HG03520 (cell line): ENCODE measurements at regions not wholly inside any gene's neighbourhood (a gene's known extent, or its start where the extent isn't known, plus 50 kb on each side); places are given as distances from the start of the nearest gene placed in this dataset.
"Not testable (repeated sequence)": the region's sequence is repeated elsewhere in the genome, so short reads cannot be mapped to it uniquely, and the experiment has no call there.

ENCODE experiments used
- ATAC-seq: cut with Tn5 transposase; IDR thresholded peaks from one replicate; pipeline ENCODE4 v1.9.1; 2021; ENCODE audit warnings: mild to moderate bottlenecking, moderate library complexity; ENCODE audit not compliant: unreplicated experiment

DNA sequence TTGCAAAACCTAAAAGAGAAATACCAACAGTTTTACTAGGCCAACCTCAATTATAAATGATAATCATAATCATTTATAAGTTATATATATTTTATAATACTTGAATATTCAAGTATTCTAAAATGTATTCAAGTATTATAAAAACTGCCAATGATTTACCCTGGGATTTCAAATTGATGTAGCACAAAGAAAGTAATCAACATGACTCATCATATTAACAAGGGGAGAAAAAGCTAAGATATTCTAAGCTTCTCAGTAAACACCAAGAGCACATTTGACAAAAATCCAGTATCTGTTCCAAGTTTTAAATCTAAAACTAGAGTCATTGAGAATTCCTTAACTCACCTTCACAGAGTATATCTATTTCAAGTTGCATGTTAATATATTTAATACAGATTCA is 56.1 kb downstream of the CAPZA3 start:
- ATAC-seq = no peak

DNA sequence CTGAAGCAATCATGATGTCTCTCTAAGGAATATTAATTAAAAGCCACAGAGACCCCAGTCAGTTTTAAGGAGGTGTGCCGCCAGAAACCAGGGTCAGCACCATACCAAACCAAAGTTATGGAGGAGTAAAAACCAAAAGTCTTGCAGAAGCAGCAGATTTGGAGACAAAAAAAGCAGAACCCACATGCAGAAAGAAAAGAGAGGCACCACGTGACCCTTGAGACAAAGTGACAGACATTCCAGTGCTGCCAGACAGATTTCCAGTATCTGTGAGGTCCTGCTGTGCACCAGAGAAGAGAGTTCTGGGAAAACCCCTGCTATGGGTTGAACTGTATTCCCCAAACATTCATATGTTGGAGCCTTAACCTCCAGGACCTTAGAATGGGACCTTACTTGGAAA is 59.7 kb downstream of the CAPZA3 start:
- ATAC-seq = no peak

DNA sequence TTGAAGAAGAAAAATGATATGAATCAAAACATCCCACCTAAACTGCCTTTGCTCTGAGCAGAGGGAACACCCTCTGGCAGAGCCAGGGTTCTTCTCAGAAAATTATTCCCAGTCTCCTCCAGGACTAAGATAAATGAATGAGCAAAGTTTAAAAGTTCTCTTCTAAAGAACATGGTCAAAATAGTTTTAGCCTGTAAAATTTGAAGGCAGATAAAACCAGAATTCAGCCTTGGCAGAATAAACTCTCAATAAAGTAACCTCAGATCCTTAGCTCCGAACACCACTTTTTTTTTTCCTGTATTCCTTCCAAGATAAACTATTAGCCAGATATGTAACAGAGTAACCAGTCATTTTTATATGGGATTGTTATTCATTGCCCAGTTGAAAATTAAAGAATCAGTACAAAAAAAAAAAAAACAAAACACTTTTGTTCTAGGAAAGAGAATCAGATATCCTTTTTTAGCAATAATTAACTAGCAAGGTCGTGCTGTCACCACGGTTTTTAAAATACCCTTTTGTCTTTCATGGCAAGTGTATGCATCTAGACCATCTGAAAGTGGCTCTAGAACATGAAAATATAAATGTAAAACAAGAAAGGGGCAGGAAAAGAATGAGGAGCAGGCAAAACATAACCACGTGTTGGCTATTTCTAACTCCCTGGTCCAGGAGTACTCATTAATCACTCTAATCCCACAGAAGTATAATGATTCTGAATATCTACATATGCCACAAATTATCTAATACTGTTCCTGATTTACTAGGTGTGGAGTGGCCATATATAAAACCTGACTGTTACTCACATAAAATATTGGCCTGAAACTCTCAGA is 60.8 kb downstream of the CAPZA3 start:
- no peak for ATAC-seq

DNA sequence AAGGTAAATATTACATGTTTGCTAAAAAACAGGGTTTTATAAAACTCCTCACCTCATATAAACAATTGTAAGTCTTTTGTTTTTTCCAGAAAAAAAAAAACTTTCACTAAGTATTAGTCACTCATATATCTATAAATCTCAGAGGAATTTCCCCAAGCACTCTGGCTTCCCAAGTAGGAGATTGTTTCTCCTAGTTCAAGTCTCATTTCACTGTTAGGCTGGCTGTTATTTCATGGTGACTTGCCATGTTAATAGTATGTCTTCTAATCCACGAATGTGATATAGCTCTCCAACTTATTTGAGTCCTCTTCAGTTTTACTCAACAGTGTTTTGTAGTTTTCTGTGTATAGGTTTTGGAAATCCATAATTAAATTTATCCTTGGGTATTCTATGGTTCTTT is 61.6 kb downstream of the CAPZA3 start:
- no peak for ATAC-seq

DNA sequence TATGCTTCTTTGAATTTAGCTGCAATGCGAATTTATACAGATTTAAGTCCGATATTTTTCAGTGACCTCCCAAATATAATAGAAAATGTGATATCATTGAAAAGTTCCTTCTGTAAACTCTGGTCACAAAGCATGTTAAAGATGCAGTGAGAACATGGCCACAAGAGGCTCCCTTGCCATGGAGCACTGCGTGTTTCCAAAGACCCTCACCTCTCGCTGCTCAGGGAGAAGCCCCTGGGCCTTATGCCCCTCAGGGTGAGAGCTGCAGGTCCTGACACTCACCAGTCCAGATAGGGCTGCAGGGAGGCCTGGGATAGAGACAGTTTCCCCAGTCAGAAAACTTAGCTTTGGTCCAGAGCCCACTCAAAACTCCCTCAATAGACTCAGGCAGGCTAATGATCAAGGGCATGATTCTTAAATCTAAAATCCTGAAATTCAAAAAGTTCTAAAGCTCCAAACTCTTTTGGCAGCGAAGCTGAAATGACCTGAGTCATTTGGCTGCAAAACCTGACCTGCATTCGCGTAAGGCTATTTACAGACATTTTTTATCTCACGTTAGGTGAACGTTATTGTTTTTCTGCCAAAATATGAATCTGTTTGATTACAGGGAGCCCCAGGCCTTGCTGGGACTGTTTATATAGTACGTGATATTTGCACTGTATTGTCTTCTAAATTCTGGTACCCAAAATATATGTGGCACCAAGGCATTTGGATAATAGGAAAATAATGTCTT is 67.8 kb downstream of the CAPZA3 start:
- ATAC-seq = no peak

DNA sequence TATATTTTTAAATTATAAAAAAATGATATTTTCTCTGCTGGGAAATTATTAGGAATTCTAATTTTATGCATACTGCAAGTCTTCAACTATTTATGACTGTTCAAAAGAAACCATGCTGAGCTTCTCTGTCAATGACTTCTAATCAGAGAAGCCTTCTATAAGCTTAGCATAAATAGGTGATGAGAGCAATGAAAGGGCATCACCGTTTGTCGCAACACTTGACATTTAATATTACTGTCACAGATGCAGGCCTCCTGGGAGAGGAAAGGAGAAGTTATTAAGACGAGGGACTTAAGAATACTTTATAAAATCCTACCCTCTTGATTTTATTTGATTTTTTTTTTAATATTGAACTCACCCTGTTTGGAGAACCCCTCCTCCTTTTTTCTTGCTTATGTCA is 69.8 kb downstream of the CAPZA3 start:
- no peak for ATAC-seq

DNA sequence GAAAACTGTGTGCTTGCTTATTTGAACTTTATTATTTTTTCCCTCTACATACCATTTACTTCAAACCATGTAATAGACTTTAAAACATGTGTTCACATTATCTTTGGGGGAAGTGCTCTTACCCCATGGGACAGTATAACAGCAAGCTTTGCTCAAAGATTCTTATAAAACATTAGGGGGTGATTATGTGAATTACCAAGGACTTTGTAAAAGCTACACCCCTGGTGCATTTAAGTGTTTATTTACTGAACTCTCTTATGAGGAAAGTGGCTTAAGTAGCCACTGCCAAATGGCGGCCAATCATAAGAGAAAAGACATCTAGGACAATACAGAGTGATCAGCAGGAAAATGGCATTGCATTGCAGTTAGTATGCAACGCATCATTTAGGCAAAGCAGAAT is 70.3 kb downstream of the CAPZA3 start:
- ATAC-seq = no peak

DNA sequence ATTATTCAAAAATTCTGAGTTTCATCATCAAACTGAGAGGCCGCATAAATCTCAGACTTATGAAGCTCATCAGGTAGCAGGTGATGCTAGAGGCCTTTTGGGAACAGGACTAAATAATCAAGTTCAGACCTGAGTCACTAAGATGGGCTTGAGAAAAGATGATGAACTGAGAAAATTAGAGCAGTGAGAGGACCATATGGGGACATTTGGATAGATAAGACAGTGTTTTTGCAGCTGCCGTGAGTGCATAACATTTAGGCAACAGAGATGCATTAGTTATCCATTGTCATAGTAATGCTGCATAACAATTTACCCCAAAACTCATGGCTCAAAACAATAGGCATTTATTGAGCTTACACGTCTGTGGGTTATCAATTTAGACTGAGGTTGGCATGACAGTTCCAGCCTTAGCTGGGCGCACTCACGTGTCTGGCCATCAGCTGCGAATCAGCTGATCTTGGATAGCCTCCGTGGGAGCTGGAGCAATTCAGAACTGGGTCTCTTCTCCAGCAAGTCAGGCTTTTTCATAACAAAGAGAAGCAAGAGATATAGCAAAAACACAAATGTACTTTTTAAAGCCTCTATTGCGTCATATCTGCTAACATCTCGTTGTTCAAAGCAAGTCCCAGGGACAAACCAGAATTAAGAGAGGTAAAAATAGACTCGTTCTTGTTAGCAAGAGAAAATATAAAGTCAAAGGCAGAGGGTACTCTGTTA is 72.8 kb downstream of the CAPZA3 start:
- ATAC-seq = no peak

DNA sequence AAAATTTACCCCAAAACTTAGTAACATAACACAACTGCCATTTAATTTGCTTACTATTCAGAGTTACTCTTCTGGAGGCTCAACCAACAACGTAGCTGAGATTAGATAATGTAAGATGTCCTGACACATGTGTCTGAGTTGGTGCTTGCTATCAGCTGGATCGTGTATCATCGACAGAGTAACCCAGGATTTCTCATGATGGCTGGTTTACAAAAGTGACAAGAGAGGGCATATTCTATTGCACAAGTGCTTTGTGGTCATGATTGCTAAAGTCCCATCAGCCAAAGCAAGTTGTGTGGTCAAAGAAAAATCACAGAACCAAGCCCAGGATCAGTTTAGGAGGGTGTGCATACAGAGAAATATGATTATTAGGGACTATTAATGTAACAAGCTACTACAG is 73.4 kb downstream of the CAPZA3 start:
- no peak for ATAC-seq

DNA sequence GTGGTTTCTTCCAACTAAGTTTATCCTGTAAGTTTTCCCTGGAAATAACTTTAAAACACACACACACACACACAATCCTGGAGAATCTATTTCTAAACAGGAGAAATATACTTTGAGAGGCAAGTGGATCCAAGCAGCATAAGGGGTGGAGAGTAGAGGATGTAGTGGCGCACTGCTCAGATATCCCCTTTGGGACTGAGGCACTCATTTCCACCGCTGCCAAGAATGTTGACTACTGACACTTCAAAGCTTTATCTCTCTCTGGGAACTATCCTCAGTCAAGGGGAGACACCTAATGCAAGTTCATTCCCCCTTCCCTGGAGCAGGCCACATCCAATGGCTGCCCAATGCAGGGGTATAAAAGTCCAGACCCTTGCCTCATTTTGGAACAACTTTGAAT is 75.8 kb downstream of the CAPZA3 start:
- ATAC-seq = no peak

DNA sequence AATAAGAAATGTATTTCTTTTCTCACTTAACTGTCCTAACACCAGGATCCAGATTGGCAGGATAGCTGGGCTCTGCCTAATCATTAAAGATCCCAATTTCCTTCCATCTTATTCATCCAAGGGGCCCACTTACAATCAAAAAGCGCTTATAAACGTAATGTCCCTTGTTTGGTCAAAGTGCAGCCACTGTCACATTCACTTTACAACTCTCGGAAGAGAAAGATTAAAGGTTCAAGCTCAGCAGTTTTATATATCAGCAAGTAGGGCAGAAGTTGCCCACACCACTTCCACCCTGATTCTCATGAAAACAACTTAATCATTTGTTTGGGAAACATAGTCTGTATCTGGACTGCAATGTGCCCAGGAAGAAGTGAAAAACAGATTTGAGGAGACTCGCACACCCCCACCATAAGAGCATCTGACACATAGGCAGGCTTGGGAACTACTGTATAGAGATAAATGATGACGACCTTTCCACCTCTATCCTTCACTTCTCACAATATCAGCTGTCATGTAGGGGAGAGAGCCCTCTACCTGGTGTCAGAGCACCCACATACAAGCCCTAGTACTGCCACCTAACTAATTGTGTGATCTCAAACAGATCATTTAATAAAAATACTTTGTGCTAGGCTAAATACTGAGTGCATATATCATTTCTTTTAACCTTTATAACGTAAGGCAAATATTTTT is 80.8 kb downstream of the CAPZA3 start:
- no peak for ATAC-seq

DNA sequence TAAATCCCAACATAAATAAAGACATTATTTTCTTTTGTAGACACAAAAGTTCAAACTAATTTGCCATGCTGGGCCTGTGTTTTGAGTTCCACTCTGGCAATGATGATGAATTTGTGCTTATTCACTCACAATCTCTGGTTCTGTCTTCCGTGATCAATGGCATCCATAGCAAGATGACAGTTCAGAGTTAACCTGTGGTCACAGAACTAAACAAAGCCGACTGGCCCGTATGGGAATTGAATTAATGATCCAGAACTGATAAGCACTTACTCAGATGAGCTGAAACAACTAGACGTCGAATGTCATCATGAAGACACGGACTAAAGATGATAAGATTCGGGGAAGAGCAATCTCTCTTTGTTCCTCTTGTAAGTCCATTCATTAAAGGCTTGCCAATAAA is 81.6 kb downstream of the CAPZA3 start:
- ATAC-seq = no peak

DNA sequence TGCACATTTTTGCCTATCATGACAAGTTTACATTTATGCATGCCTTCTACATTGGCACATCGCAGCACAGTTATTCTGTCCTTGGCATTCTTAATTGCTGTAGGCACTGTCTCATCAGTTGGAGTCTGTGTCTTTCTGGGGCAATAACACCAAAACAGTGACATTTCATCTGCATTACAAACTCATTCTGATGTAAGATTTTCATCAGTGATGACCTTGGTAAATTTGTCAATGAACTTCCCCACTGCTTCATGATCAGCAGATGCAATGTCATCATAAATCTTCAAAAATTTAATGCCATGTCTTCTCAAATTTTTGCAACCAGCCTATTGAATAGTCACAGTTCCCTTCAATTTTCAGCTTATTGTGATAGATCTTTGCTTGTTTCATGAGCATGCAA is 85.5 kb downstream of the CAPZA3 start:
- no peak for ATAC-seq

DNA sequence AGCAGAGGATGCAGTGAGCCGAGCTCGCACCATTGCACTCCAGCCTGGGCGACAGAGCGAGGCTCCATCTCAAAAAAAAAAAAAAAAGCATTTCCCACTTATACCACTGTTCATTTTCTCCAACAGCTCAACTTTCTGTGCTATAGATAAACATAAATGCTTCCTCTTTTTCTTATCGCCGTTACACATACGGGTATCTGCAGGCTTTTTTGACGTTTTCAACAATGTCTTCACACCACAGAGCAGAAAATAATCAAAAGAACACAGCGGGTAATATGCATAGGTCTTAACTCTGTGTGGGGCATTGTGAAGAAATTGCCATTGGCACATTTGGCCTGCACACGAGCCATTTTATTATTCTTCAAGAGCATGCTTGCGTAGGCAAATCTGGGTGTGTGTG is 86.4 kb downstream of the CAPZA3 start:
- no peak for ATAC-seq

DNA sequence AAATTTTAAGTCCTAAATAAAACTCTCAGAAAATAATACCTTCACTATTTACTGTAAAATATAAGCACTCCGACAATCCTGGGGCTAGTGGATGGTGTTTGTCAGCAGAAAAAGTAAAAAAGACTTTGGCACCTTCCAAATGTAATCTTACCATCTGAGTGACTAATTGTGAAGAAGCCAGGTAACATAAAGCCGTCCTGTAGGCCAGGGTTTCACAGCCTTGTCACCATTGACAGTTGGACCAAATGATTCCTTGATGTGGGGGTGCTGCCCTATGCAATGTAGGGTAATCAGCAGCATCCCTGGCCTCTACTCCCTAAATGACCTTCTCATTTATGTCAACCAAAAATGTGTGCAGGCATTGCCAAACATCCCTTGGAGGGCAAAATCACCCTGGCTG is 87.2 kb downstream of the CAPZA3 start:
- ATAC-seq = no peak

DNA sequence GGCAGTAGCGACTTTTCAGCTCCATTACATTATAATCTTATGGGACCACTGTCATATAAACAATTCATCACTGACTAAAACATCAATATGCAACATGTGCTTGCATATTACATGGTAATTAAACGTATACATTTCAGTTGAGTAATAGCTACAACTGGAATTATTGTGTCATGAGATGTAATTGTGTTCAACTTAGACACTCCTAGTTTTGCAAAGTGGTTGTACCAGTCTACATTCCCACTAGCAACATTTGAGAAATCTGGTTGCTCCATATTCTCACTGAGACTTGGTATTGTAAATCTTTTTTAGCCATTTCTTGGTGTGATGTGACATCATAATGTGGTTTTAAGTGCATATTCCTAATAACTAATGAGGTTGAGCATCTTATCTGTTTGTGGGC is 90.0 kb downstream of the CAPZA3 start:
- ATAC-seq = no peak

DNA sequence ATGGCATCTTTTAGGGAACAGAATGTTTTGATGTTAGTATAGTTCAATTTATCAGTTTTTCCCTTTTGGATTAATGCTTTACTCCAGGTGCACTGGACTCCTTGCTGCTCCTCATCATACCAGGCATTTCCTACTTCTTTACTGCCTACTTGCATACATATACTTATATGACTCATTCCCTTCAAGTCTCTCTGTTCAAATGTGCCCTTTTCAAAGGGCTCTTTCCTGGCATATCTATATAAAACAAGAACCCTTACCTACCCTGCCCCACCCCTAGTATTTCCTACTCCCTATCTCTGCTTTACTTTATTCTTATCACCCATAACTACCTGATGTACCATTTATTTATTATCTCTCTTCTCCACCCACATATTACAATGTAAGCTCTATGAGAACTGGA is 90.6 kb downstream of the CAPZA3 start:
- ATAC-seq = no peak

DNA sequence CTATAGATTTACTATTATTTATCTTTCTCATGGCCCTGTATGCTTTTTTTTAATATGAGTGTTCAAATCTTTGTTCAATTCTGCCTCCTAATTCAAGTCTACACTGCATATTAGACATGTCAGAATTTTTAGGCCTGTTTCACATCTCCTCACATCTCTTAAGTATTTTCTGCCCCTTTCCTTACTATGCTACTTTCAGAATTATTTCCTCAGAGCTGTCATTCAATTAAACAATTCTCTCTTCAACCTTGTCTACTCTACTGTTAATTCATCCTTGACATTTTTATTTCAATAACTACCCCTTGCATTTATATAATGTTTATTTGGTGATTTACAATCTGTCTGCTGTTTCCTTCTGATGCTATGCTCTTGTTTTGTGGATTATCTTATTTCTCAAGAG is 91.1 kb downstream of the CAPZA3 start:
- ATAC-seq = no peak

DNA sequence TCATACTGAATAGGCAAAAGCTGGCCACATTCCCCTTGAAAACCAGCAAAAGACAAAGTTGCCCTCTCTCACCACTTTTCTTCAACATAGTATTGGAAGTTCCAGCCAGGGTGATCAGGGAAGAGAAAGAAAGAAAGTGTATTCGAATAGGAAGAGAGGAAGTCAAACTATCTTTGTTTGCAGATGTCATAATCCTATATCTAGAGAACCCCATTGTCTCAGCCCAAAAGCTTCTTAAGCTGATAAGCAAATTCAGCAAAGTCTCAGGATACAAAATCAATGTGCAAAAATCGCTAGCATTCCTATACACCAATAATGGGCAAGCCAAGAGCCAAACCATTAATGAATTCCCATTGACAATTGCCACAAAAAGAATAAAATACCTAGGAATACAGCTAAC is 95.0 kb downstream of the CAPZA3 start:
- not testable (repeated sequence) for ATAC-seq

DNA sequence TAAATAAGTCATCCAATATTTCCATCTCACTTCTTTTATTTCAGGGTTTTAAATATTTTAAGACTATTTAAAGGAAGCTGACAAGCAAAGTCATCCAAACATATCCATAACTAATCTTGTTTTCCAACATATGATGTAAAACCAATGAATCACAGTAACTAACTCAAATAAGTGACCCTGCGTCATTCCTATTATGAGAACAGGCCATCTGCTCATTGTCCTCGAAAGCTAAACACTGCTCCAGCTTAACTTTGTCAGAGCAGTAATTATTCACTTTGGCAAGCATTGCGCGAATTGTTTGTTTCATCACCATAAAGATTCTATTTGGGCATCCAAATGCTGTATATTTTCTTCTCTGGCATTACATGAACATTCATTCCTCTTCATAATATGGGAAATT is 99.1 kb downstream of the CAPZA3 start:
- ATAC-seq = no peak

DNA sequence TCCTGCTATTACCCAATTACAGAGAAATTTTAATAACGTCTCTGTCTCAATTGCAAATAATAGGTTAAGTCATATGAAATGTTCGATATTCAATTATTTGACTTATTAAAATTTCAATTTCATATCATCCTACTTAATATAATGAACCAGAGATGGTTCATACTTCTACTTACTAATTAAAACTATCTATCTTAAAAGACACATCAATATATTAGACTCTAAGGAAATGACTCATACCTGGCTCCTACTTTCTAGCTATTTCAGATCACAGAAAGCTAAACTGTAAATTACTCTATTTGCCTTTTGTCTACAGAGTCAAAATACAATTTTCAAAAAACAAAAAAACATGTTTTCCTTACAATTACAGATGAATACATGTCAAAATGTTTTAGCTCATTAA is 99.6 kb downstream of the CAPZA3 start:
- no peak for ATAC-seq
